Small intestine (tissue), 7 donors: ENCODE measurements at regions not wholly inside any gene's neighbourhood (a gene's known extent, or its start where the extent isn't known, plus 50 kb on each side); places are given as distances from the start of the nearest gene placed in this dataset.

ENCODE experiments used
- DNase-seq, 2 donors: peaks; one replicate each; pipeline versions ENCODE4 v3.0.0 to v3.0.0-alpha.2; 2013
- FAIRE-seq: peaks from 2 replicates; lab custom pipeline; 2012; peaks lifted over from hg19 to GRCh38; lab: Jason Lieb, UNC
- H3K27ac ChIP-seq, 3 donors: one replicate each; pipeline ENCODE4 v1.5.1; 2013; ENCODE audit warnings: low read length in 2 of 3, mild to moderate bottlenecking in 2 of 3, control low read depth in 1 of 3, inconsistent platforms in 1 of 3, low read depth in 1 of 3, moderate library complexity in 1 of 3
- H3K27me3 ChIP-seq, 3 donors: one replicate each; pipeline ENCODE4 v1.6.1; 2013; ENCODE audit warnings: low read length in 3 of 3, inconsistent platforms in 1 of 3; ENCODE audit not compliant: control insufficient read depth in 3 of 3, insufficient read depth in 3 of 3
- H3K36me3 ChIP-seq, 3 donors: one replicate each; pipeline ENCODE4 v1.6.1; 2013; ENCODE audit warnings: low read length in 3 of 3, inconsistent platforms in 1 of 3, low read depth in 1 of 3, mild to moderate bottlenecking in 1 of 3, moderate library complexity in 1 of 3; ENCODE audit not compliant: control insufficient read depth in 3 of 3, insufficient read depth in 2 of 3
- H3K4me1 ChIP-seq, 3 donors: one replicate each; pipeline ENCODE4 v1.6.1; 2013; ENCODE audit warnings: low read length in 2 of 3, inconsistent platforms in 1 of 3, low read depth in 1 of 3, mild to moderate bottlenecking in 1 of 3, moderate library complexity in 1 of 3; ENCODE audit not compliant: control insufficient read depth in 3 of 3, insufficient read depth in 2 of 3
- H3K4me3 ChIP-seq, 3 donors: one replicate each; pipeline ENCODE4 v1.5.1; 2013; ENCODE audit warnings: low read length in 3 of 3, control low read depth in 1 of 3, inconsistent platforms in 1 of 3, low read depth in 1 of 3, mild to moderate bottlenecking in 1 of 3, moderate library complexity in 1 of 3
- H3K9me3 ChIP-seq, 2 donors: one replicate each; pipeline ENCODE4 v1.6.1; 2013; ENCODE audit warnings: low read depth in 1 of 2, low read length in 1 of 2; ENCODE audit not compliant: control insufficient read depth in 2 of 2, insufficient read depth in 1 of 2
- whole genome bisulfite sequencing, 3 donors: extraction: QIAGEN DNeasy Blood & Tissue Kit; methylation state at CpG; one replicate each; pipeline ENCODE4 v1.1.7; 2013; 5-methylcytosine and 5-hydroxymethylcytosine counted together
- donor health status: healthy with polysubstance abuse.
- donor health status: control.
- donor health status: control.
- donor health status: Bipolar disorder and iron deficiency.
- donor health status: healthy.

GRCh38 chr13:34001389-34001788 lies 183.4 kb downstream of the RFC3 start:
- FAIRE-seq (no peak), DNase-seq (no peak)
- Histone ChIP-seq H3K4me3 (no peak overlapping the region), H3K9me3 (no peaks in the 10 kb centered on the region), H3K27ac (no peak overlapping the region), H3K4me1 (no peaks in the 10 kb centered on the region), H3K27me3 (no peaks in the 10 kb centered on the region), H3K36me3 (no peaks in the 10 kb centered on the region)
- 86 to 88% (median 87%) methylated on average over 4 of the region's 4 CpGs for WGBS, 3 donors

GRCh38 chr13:34002141-34002540 lies 184.2 kb downstream of the RFC3 start:
- 50 to 78% (median 65%) methylated on average over 1 of the region's 1 CpG for WGBS, 3 donors
- Histone ChIP-seq H3K36me3 (no peaks in the 10 kb centered on the region), H3K4me3 (no peak overlapping the region), H3K27ac (no peak overlapping the region), H3K9me3 (no peaks in the 10 kb centered on the region), H3K27me3 (no peaks in the 10 kb centered on the region), H3K4me1 (no peaks in the 10 kb centered on the region)
- FAIRE-seq (no peak), DNase-seq (no peak)

GRCh38 chr13:34002924-34003323 lies 185.0 kb downstream of the RFC3 start:
- DNase-seq, result no peak
- Histone ChIP-seq H3K27me3 (no peaks in the 10 kb centered on the region), H3K4me3 (no peak overlapping the region), H3K36me3 (no peaks in the 10 kb centered on the region), H3K4me1 (no peaks in the 10 kb centered on the region), H3K9me3 (no peaks in the 10 kb centered on the region), H3K27ac (no peak overlapping the region)
- no peak for FAIRE-seq
- 88 to 93% (median 92%) methylated on average over 4 of the region's 4 CpGs for WGBS, 3 donors

GRCh38 chr13:34003656-34004055 lies 185.7 kb downstream of the RFC3 start:
- no peaks in the 10 kb centered on the region for H3K27me3 ChIP-seq
- FAIRE-seq (no peak), DNase-seq (no peak)
- WGBS, 3 donors, result 71 to 87% (median 72%) methylated on average over 4 of the region's 4 CpGs
- no peaks in the 10 kb centered on the region for H3K36me3 ChIP-seq
- no peak overlapping the region for H3K4me3 ChIP-seq
- no peaks in the 10 kb centered on the region for H3K4me1 ChIP-seq
- no peak overlapping the region for H3K27ac ChIP-seq
- no peaks in the 10 kb centered on the region for H3K9me3 ChIP-seq

GRCh38 chr13:34004676-34005075 lies 186.7 kb downstream of the RFC3 start:
- H3K27me3 ChIP-seq, result no peaks in the 10 kb centered on the region
- no peaks in the 10 kb centered on the region for H3K9me3 ChIP-seq
- 91 to 94% (median 92%) methylated on average over 14 of the region's 14 CpGs for WGBS, 3 donors
- FAIRE-seq (no peak), DNase-seq (no peak)
- no peaks in the 10 kb centered on the region for H3K36me3 ChIP-seq
- H3K4me3 ChIP-seq, result no peak overlapping the region
- H3K4me1 ChIP-seq, result no peaks in the 10 kb centered on the region
- H3K27ac ChIP-seq, result no peak overlapping the region

DNA sequence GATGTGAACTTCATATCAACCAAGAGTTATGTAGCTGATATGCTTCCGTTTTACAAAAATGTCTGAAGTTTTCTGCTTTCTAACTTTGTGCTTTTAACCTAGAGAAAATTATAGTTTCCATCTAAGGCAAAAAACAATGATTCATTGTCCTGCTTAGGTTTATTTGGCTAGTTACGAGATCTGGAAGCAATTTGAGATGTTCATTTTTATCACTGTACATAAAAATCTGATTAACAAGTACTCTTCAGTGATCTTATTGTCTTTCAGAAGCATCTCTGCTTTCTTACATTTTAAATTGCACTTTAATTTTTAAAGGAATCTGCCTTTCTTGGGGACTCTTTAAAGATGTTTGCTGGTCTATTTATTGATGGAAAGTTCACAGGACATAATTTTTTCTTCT lies 188.1 kb downstream of the RFC3 start:
- DNase-seq, result no peak
- H3K4me3 ChIP-seq, result no peak overlapping the region
- H3K4me1 ChIP-seq, result no peaks in the 10 kb centered on the region
- H3K27ac ChIP-seq, result no peak overlapping the region
- no peaks in the 10 kb centered on the region for H3K36me3 ChIP-seq
- 42 to 67% (median 63%) methylated on average over 2 of the region's 2 CpGs for WGBS, 3 donors
- no peak for FAIRE-seq
- no peaks in the 10 kb centered on the region for H3K9me3 ChIP-seq
- H3K27me3 ChIP-seq, result no peaks in the 10 kb centered on the region

DNA sequence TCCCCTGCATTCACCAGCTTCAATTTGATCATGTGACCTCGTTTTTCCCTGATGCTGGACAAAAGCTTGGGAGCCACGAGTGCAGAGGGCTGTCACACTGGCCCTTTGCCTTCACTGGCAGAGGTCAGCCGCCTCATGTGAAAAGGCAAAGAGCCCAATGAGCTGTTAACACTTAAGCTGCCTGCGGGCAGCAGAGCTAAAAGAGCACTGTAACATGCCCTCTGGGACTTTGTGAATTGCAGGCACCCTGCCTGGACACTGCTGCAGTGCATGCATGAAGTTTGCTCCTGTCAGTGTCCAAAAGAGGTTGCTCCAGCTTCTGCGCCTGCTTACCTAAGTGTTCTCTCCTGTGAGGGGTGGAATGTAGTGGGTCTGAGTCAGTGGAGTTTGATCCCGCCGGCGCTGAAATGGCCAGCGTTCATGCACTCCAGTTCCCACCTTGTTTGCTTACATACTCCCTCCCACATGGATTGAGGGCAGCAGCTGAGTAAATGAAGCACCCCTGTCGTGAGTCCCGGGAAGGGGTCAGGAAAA lies 193.7 kb downstream of the RFC3 start:
- Histone ChIP-seq H3K9me3 (no peaks in the 10 kb centered on the region), H3K36me3 (no peaks in the 10 kb centered on the region), H3K4me1 (no peaks in the 10 kb centered on the region), H3K27me3 (no peaks in the 10 kb centered on the region), H3K4me3 (no peak overlapping the region), H3K27ac (no peak overlapping the region)
- DNase-seq (peak in 1 of 2 donors; percentile 24), FAIRE-seq (no peak)
- WGBS, 3 donors, result 26 to 61% (median 45%) methylated on average over 11 of the region's 11 CpGs

DNA sequence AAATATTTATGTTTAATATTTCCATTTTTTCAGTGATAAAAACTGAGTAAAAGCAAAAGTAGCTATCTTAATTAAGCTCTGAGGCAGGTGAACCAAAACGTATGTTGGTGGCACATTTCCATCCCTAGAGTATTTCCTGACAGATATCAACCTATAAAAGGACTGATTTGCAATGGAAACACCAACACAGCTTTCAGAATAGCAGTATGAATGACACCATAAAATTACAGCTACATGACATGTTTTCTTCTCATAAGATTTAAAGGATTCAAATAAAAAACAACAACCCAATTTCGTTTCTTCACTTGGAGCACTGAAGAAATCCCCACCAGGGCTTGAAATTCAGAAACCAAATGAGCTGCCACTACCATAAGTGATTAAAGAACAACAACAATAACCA lies 194.4 kb downstream of the RFC3 start:
- Histone ChIP-seq H3K27me3 (no peaks in the 10 kb centered on the region), H3K4me1 (no peaks in the 10 kb centered on the region), H3K9me3 (no peaks in the 10 kb centered on the region), H3K36me3 (no peaks in the 10 kb centered on the region), H3K27ac (no peak overlapping the region), H3K4me3 (no peak overlapping the region)
- 42 to 64% (median 52%) methylated on average over 2 of the region's 2 CpGs for WGBS, 3 donors
- FAIRE-seq, result no peak
- no peak for DNase-seq

- FAIRE-seq, result no peak
- WGBS, 3 donors, result 89 to 93% (median 91%) methylated on average over 6 of the region's 6 CpGs
- no peaks in the 10 kb centered on the region for H3K36me3 ChIP-seq
Measured at GRCh38 chr13:34013061-34013460, 195.1 kb downstream of the RFC3 start.

More at GRCh38 chr13:34013061-34013460, 195.1 kb downstream of the RFC3 start:
- no peaks in the 10 kb centered on the region for H3K9me3 ChIP-seq
- no peak for DNase-seq
- H3K4me3 ChIP-seq, result no peak overlapping the region
- H3K27me3 ChIP-seq, result no peaks in the 10 kb centered on the region
- H3K27ac ChIP-seq, result no peak overlapping the region
- H3K4me1 ChIP-seq, result no peaks in the 10 kb centered on the region
